PC-3 (cell line): ENCODE measurements at regions not wholly inside any gene's neighbourhood (a gene's known extent, or its start where the extent isn't known, plus 50 kb on each side); places are given as distances from the start of the nearest gene placed in this dataset.

Source experiments
- ATAC-seq: fragments of 200-7000 bp; cut with Tn5 transposase; 2 replicates; pipeline ENCODE4 v1.9.1; 2020; ENCODE audit warnings: mild to moderate bottlenecking, moderate library complexity
- BruUV-seq: library from RNA; stranded (reverse); fragments of 400-500 nt; replicated peaks from 2 replicates; lab custom pipeline; 2021; lab: Mats Ljungman, UMichigan
- CTCF ChIA-PET: fragments of 300-600 bp; sonication (Branson Sonifier 250); formaldehyde crosslinking; loops from one replicate; lab custom pipeline; 2022; ENCODE audit warnings: antibody characterized with exemption; lab: Charles Lee
- POLR2A ChIA-PET: fragments of 300-600 bp; sonication (Branson Sonifier 250); formaldehyde crosslinking; loops from one replicate; lab custom pipeline; 2022; ENCODE audit warnings: antibody characterized with exemption; ENCODE audit not compliant: unreplicated experiment; lab: Charles Lee
- DNase-seq: peaks from one replicate; pipeline ENCODE4 v3.0.0-alpha.2; 2015
- H2AFZ ChIP-seq: fragments of 300-600 bp; sonication (generic); 2 replicates; pipeline ENCODE4 v1.6.0; 2016; ENCODE audit warnings: antibody characterized with exemption, low read length
- H3F3A ChIP-seq: fragments of 300-600 bp; sonication (generic); one replicate; pipeline ENCODE4 v1.6.0; 2017; ENCODE audit warnings: antibody characterized with exemption, low read length, control low read depth, mild to moderate bottlenecking; ENCODE audit not compliant: unreplicated experiment
- H3K27ac ChIP-seq: fragments of 300-600 bp; sonication (generic); 2 replicates; pipeline ENCODE4 v1.5.1; 2016; ENCODE audit warnings: mild to moderate bottlenecking, low read length
- H3K27me3 ChIP-seq: fragments of 300-600 bp; sonication (generic); 2 replicates; pipeline ENCODE4 v1.6.1; 2016; ENCODE audit warnings: low read length, mixed read lengths
- H3K36me3 ChIP-seq: fragments of 300-600 bp; sonication (generic); 2 replicates; pipeline ENCODE4 v1.6.1; 2016; ENCODE audit warnings: low read depth, mixed run types, low read length, mixed read lengths
- H3K4me1 ChIP-seq: fragments of 300-600 bp; sonication (generic); 2 replicates; pipeline ENCODE4 v1.5.1; 2016; ENCODE audit warnings: low read length; ENCODE audit not compliant: insufficient read depth
- H3K4me2 ChIP-seq: fragments of 300-600 bp; sonication (generic); 2 replicates; pipeline ENCODE4 v1.6.0; 2016; ENCODE audit warnings: low read length
- H3K4me3 ChIP-seq: fragments of 300-600 bp; sonication (generic); 2 replicates; pipeline ENCODE4 v1.5.1; 2016; ENCODE audit warnings: mild to moderate bottlenecking, low read length, mixed read lengths
- H3K79me2 ChIP-seq: fragments of 300-600 bp; sonication (generic); 2 replicates; pipeline ENCODE4 v1.6.1; 2017; ENCODE audit warnings: low read length, mixed read lengths
- H3K9ac ChIP-seq: fragments of 300-600 bp; sonication (generic); 2 replicates; pipeline ENCODE4 v1.6.0; 2016; ENCODE audit warnings: mild to moderate bottlenecking, low read length
- H3K9me2 ChIP-seq: fragments of 300-600 bp; sonication (generic); replicated peaks from 2 replicates; pipeline ENCODE4 v1.6.1; 2016; ENCODE audit warnings: mixed run types, low read length, mixed read lengths
- H3K9me3 ChIP-seq: fragments of 300-600 bp; sonication (generic); 2 replicates; pipeline ENCODE4 v1.6.1; 2016; ENCODE audit warnings: low read length, mixed read lengths
- H4K20me1 ChIP-seq: fragments of 300-600 bp; sonication (generic); 2 replicates; pipeline ENCODE4 v1.6.1; 2016; ENCODE audit warnings: low read length, mixed read lengths
- EZH2 ChIP-seq: fragments of 300-600 bp; sonication (generic); IDR thresholded peaks from one replicate; pipeline ENCODE4 v1.6.1; 2017; ENCODE audit warnings: antibody characterized with exemption, mild to moderate bottlenecking, low read length; ENCODE audit not compliant: unreplicated experiment
- EZH2phosphoT487 ChIP-seq: fragments of 300-600 bp; sonication (generic); IDR thresholded peaks from 2 replicates; pipeline ENCODE4 v1.6.1; 2018; ENCODE audit warnings: mild to moderate bottlenecking, antibody characterized with exemption, low read length, borderline replicate concordance
- intact Hi-C: fragments of 100-400 bp; cut with micrococcal nuclease; formaldehyde crosslinking; loops from 2 replicates; pipeline ENCODE4 v1.9.0; 2023
- TF ChIP-seq, protein P1 (sequence below): fragments of 300-600 bp; sonication (generic); conservative IDR thresholded peaks from 2 replicates; pipeline ENCODE4 v1.5.1; 2017; ENCODE audit warnings: antibody characterized with exemption, low read depth, mild to moderate bottlenecking, low read length

DNA sequence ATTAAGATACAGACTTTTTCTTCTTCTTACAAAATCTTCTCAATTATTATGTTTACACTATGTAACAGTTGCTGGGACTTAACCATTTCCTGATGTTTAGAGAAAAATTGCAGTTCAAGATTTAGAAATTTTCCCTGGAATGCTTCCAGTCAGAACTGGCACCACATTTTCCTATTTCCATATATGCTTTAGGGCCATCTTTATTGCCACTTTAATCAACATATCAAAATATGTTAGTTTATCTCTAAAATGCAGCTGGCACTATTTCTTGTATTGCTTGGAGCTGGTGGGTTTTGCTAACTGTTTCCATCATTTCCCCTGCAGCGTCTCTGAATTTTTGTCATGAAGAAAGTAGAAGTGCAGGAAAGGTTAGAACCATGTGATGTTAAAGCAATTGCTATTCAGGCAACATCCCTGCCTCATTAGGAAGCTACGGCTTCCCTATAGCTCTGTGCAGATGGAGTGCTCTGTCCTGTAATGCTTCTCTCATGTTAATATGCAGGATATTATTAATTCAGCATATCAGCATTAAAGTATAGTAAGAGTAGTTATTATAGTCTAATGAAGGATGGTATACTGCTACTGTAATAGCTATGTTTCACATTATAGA is 269.1 kb downstream of the MTRR start:
- intact Hi-C loops: no loop called here
- Histone ChIP-seq H4K20me1 (no peaks in the 10 kb centered on the region), H3K9ac (no peak overlapping the region), H3K27ac (no peak overlapping the region), H3K4me2 (no peak overlapping the region), H3K27me3 (peaks cover 39% of the 10 kb centered on the region), H2AFZ (no peak overlapping the region), H3K9me3 (no peaks in the 10 kb centered on the region), H3K4me3 (no peak overlapping the region), H3K36me3 (no peaks in the 10 kb centered on the region), H3F3A (no peaks in the 10 kb centered on the region), H3K4me1 (no peaks in the 10 kb centered on the region), H3K9me2 (no peaks in the 10 kb centered on the region), H3K79me2 (no peaks in the 10 kb centered on the region)
- TF ChIP-seq EZH2: no peak
- no peak for TF ChIP-seq EZH2phosphoT487
- TF ChIP-seq, protein P1, sequence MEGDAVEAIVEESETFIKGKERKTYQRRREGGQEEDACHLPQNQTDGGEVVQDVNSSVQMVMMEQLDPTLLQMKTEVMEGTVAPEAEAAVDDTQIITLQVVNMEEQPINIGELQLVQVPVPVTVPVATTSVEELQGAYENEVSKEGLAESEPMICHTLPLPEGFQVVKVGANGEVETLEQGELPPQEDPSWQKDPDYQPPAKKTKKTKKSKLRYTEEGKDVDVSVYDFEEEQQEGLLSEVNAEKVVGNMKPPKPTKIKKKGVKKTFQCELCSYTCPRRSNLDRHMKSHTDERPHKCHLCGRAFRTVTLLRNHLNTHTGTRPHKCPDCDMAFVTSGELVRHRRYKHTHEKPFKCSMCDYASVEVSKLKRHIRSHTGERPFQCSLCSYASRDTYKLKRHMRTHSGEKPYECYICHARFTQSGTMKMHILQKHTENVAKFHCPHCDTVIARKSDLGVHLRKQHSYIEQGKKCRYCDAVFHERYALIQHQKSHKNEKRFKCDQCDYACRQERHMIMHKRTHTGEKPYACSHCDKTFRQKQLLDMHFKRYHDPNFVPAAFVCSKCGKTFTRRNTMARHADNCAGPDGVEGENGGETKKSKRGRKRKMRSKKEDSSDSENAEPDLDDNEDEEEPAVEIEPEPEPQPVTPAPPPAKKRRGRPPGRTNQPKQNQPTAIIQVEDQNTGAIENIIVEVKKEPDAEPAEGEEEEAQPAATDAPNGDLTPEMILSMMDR: no peak
- CTCF ChIA-PET: interaction anchor here (0.7 kb wide), 1 partner anchor 547 kb away, joined by 4 read pairs; no protein-coding TSS in a partner anchor
- POLR2A ChIA-PET: no interaction called here
- DNase-seq: no peak
- ATAC-seq: no peak
- no TSS peak for BruUV-seq

DNA sequence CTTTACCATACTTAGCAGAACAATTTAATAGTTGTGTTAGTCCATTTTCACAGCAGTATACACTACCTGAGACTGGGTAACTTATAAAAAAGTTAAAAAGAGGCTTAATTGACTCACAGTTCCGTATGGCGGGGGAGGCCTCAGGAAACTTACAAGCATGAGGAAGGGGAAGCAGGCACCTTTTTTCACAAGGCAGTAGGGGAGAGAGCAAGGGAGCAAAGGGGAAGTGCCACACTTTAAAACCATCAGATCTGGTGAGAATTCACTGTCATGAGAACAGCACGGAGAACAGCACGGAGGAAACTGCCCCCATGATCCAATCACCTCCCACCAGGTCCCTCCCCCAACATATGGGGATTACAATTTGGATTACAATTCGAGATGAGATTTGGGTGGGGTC is 269.9 kb downstream of the MTRR start:
- Histone ChIP-seq H3K27ac (no peak overlapping the region), H3K9ac (no peak overlapping the region), H3K9me2 (no peaks in the 10 kb centered on the region), H3K9me3 (no peaks in the 10 kb centered on the region), H3F3A (no peaks in the 10 kb centered on the region), H3K36me3 (no peaks in the 10 kb centered on the region), H4K20me1 (no peaks in the 10 kb centered on the region), H3K4me1 (no peaks in the 10 kb centered on the region), H3K27me3 (peaks cover 43% of the 10 kb centered on the region), H3K79me2 (no peaks in the 10 kb centered on the region), H3K4me2 (no peak overlapping the region), H3K4me3 (no peak overlapping the region), H2AFZ (no peak overlapping the region)
- ChIA-PET CTCF (no interaction called here), POLR2A (no interaction called here)
- no TSS peak for BruUV-seq
- no peak for ATAC-seq
- intact Hi-C loops: no loop called here
- no peak for DNase-seq
- TF ChIP-seq EZH2phosphoT487 (no peak), EZH2 (no peak)
- TF ChIP-seq, protein P1: no peak

DNA sequence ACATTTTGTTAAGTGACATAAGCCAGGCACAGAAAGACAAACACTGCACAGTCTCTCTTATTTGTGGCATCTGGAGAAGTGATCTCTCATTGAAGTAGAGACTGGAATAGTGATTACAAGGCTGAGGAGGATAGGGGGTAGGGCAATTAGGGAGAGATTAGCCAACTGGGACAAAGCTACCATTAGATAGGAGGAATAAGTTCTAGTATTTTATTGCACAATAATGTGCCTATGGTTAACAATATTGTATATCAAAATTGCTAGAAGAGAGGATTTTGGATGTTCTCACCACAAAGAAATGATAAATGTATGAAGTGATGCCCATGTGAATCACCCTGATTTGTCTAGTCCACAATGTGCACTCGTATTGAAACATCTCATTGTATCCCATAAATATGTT is 281.8 kb downstream of the MTRR start:
- no peaks in the 10 kb centered on the region for H3K9me3 ChIP-seq
- ChIA-PET CTCF (no interaction called here), POLR2A (no interaction called here)
- no peaks in the 10 kb centered on the region for H4K20me1 ChIP-seq
- H3K4me3 ChIP-seq: no peak overlapping the region
- no peaks in the 10 kb centered on the region for H3K79me2 ChIP-seq
- peaks cover 41% of the 10 kb centered on the region for H3K27me3 ChIP-seq
- no peak overlapping the region for H3K4me2 ChIP-seq
- H3K27ac ChIP-seq: no peak overlapping the region
- no peak for TF ChIP-seq EZH2
- TF ChIP-seq EZH2phosphoT487: no peak
- TF ChIP-seq, protein P1: no peak
- BruUV-seq: no TSS peak
- no peak for ATAC-seq
- intact Hi-C loops: no loop called here
- no peaks in the 10 kb centered on the region for H3F3A ChIP-seq
- no peak overlapping the region for H2AFZ ChIP-seq
- H3K4me1 ChIP-seq: no peaks in the 10 kb centered on the region
- no peak overlapping the region for H3K9ac ChIP-seq
- no peaks in the 10 kb centered on the region for H3K36me3 ChIP-seq
- H3K9me2 ChIP-seq: no peaks in the 10 kb centered on the region
- no peak for DNase-seq
